IPS DF 6.9 (cell line): ENCODE measurements at regions not wholly inside any gene's neighbourhood (a gene's known extent, or its start where the extent isn't known, plus 50 kb on each side); places are given as distances from the start of the nearest gene placed in this dataset.
A peak's percentile ranks its signal among the peaks of the same experiment; 100 is the strongest.
"Not testable (repeated sequence)": the region's sequence is repeated elsewhere in the genome, so short reads cannot be mapped to it uniquely, and the experiment has no call there.

Source experiments
- DNase-seq: peaks from one replicate; pipeline ENCODE4 v3.0.0-alpha.2; 2013; ENCODE audit warnings: low read depth, low spot score
- H3K27ac ChIP-seq: one replicate; pipeline ENCODE4 v1.5.1; 2013; ENCODE audit warnings: low read length, control low read depth
- H3K27me3 ChIP-seq: 2 replicates; pipeline ENCODE4 v1.6.1; 2013; ENCODE audit warnings: mild to moderate bottlenecking, low read length; ENCODE audit not compliant: control insufficient read depth, insufficient read depth
- H3K36me3 ChIP-seq: 2 replicates; pipeline ENCODE4 v1.6.1; 2013; ENCODE audit warnings: low read length; ENCODE audit not compliant: control insufficient read depth, insufficient read depth
- H3K4me1 ChIP-seq: 2 replicates; pipeline ENCODE4 v1.6.1; 2013; ENCODE audit warnings: low read length; ENCODE audit not compliant: control insufficient read depth, insufficient read depth
- H3K4me3 ChIP-seq: 2 replicates; pipeline ENCODE4 v1.5.1; 2013; ENCODE audit warnings: mild to moderate bottlenecking, low read length
- H3K9me3 ChIP-seq: 2 replicates; pipeline ENCODE4 v1.6.1; 2013; ENCODE audit warnings: low read length, inconsistent platforms; ENCODE audit not compliant: control insufficient read depth, insufficient read depth
- WGBS: extraction: QIAGEN DNeasy Blood & Tissue Kit; methylation state at CpG from one replicate; pipeline ENCODE4 v1.1.7; 2013; ENCODE audit warnings: mixed read lengths, missing lambda C conversion rate; ENCODE audit not compliant: insufficient read length, insufficient coverage; 5-methylcytosine and 5-hydroxymethylcytosine counted together

GRCh38 chr15:84505552-84505951 lies 95.3 kb upstream of the ZSCAN2 start:
- not testable (repeated sequence) for H3K4me3 ChIP-seq, DNase-seq, H3K27ac ChIP-seq, H3K36me3 ChIP-seq, H3K4me1 ChIP-seq, H3K9me3 ChIP-seq, H3K27me3 ChIP-seq
- no CpG with 5 or more reads among the region's 4 CpGs for WGBS

GRCh38 chr15:84512324-84512723 lies 88.5 kb upstream of the ZSCAN2 start:
- H3K36me3 ChIP-seq, H3K9me3 ChIP-seq, DNase-seq, H3K4me1 ChIP-seq, H3K4me3 ChIP-seq, H3K27me3 ChIP-seq, H3K27ac ChIP-seq: not testable (repeated sequence)
- no CpG with 5 or more reads among the region's 9 CpGs for WGBS

- H3K36me3 ChIP-seq, H3K4me1 ChIP-seq, H3K27me3 ChIP-seq, H3K27ac ChIP-seq, H3K4me3 ChIP-seq, H3K9me3 ChIP-seq: not testable (repeated sequence)
- WGBS, result no CpG with 5 or more reads among the region's 6 CpGs
- peak; percentile 48 for DNase-seq
Observed at GRCh38 chr15:84516773-84517172, 84.0 kb upstream of the ZSCAN2 start.

GRCh38 chr15:84525491-84526344 lies 75.1 kb upstream of the ZSCAN2 start:
- H3K4me1 ChIP-seq, H3K9me3 ChIP-seq, H3K27ac ChIP-seq, H3K27me3 ChIP-seq, DNase-seq, H3K4me3 ChIP-seq, H3K36me3 ChIP-seq: not testable (repeated sequence)
- WGBS, result no CpG with 5 or more reads among the region's 2 CpGs

GRCh38 chr15:84530751-84531150 lies 70.1 kb upstream of the ZSCAN2 start:
- not testable (repeated sequence) for DNase-seq, H3K9me3 ChIP-seq, H3K36me3 ChIP-seq, H3K4me1 ChIP-seq, H3K27ac ChIP-seq, H3K4me3 ChIP-seq, H3K27me3 ChIP-seq
- WGBS, result no CpG with 5 or more reads among the region's 4 CpGs

- not testable (repeated sequence) for H3K27me3 ChIP-seq, H3K9me3 ChIP-seq, H3K27ac ChIP-seq, H3K4me3 ChIP-seq, DNase-seq, H3K36me3 ChIP-seq, H3K4me1 ChIP-seq
- WGBS, result no CpG with 5 or more reads among the region's 1 CpG
Observed at GRCh38 chr15:84531223-84531622, 69.6 kb upstream of the ZSCAN2 start.

GRCh38 chr15:84531709-84532367 lies 69.0 kb upstream of the ZSCAN2 start:
- not testable (repeated sequence) for H3K4me1 ChIP-seq, H3K27ac ChIP-seq, DNase-seq, H3K4me3 ChIP-seq, H3K9me3 ChIP-seq, H3K36me3 ChIP-seq, H3K27me3 ChIP-seq
- WGBS, result no CpG with 5 or more reads among the region's 3 CpGs

- not testable (repeated sequence) for DNase-seq, H3K27me3 ChIP-seq, H3K36me3 ChIP-seq, H3K27ac ChIP-seq, H3K9me3 ChIP-seq, H3K4me3 ChIP-seq, H3K4me1 ChIP-seq
- 100% methylated on average over 1 of the region's 2 CpGs for WGBS
Observed at GRCh38 chr15:84533705-84534104, 67.1 kb upstream of the ZSCAN2 start.

- DNase-seq, H3K4me3 ChIP-seq: not testable (repeated sequence)
- WGBS, result no CpG with 5 or more reads among the region's 4 CpGs
Observed at GRCh38 chr15:84534561-84535235, 66.1 kb upstream of the ZSCAN2 start.

GRCh38 chr15:84536181-84536580 lies 64.6 kb upstream of the ZSCAN2 start:
- not testable (repeated sequence) for H3K4me1 ChIP-seq, H3K9me3 ChIP-seq, H3K27ac ChIP-seq, H3K36me3 ChIP-seq, H3K4me3 ChIP-seq, H3K27me3 ChIP-seq, DNase-seq
- no CpG with 5 or more reads among the region's 3 CpGs for WGBS

More at GRCh38 chr15:84534561-84535235, 66.1 kb upstream of the ZSCAN2 start:
- H3K9me3 ChIP-seq, H3K36me3 ChIP-seq, H3K27ac ChIP-seq, H3K4me1 ChIP-seq, H3K27me3 ChIP-seq: not testable (repeated sequence)
